ENCODE measurements at regions not wholly inside any gene's neighbourhood (a gene's known extent, or its start where the extent isn't known, plus 50 kb on each side); places are given as distances from the start of the nearest gene placed in this dataset.

GRCh38 chr7:118802726-118803125 lies 578.2 kb downstream of the ANKRD7 start:
- TF ChIP-seq, protein P1, sequence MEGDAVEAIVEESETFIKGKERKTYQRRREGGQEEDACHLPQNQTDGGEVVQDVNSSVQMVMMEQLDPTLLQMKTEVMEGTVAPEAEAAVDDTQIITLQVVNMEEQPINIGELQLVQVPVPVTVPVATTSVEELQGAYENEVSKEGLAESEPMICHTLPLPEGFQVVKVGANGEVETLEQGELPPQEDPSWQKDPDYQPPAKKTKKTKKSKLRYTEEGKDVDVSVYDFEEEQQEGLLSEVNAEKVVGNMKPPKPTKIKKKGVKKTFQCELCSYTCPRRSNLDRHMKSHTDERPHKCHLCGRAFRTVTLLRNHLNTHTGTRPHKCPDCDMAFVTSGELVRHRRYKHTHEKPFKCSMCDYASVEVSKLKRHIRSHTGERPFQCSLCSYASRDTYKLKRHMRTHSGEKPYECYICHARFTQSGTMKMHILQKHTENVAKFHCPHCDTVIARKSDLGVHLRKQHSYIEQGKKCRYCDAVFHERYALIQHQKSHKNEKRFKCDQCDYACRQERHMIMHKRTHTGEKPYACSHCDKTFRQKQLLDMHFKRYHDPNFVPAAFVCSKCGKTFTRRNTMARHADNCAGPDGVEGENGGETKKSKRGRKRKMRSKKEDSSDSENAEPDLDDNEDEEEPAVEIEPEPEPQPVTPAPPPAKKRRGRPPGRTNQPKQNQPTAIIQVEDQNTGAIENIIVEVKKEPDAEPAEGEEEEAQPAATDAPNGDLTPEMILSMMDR (IDR thresholded peaks at IDR 0.05; ENCODE audit: insufficient read depth, low read depth, low read length), result no peak
- TF ChIP-seq EZH2 (IDR thresholded peaks at IDR 0.05; ENCODE audit: insufficient read depth, low read length), result no peak

All from astrocyte (in vitro differentiated cells and primary cell).